Mesenchymal stem cell (in vitro differentiated cells and primary cell): ENCODE measurements at regions not wholly inside any gene's neighbourhood (a gene's known extent, or its start where the extent isn't known, plus 50 kb on each side); places are given as distances from the start of the nearest gene placed in this dataset.

Source experiments
- DNase-seq: peaks from one replicate; pipeline ENCODE4 v3.0.0-alpha.2; 2013
- H2AFZ ChIP-seq: one replicate; pipeline ENCODE4 v1.6.1; 2013; ENCODE audit warnings: low read depth, mild to moderate bottlenecking, control low read depth, inconsistent platforms, low read length, moderate library complexity
- H2AK5ac ChIP-seq: 2 replicates; pipeline ENCODE4 v1.6.1; 2013; ENCODE audit warnings: low read length, moderate library complexity, mild to moderate bottlenecking, inconsistent platforms; ENCODE audit not compliant: severe bottlenecking
- H2BK120ac ChIP-seq: one replicate; pipeline ENCODE4 v1.6.1; 2013; ENCODE audit warnings: low read depth, mild to moderate bottlenecking, inconsistent platforms, low read length, moderate library complexity
- H2BK12ac ChIP-seq, 2 experiments: one replicate each; pipeline ENCODE4 v1.6.1; 2013; ENCODE audit warnings: inconsistent platforms in 2 of 2, low read length in 2 of 2, mild to moderate bottlenecking in 2 of 2, moderate library complexity in 2 of 2, control low read depth in 1 of 2
- H2BK15ac ChIP-seq: one replicate; pipeline ENCODE4 v1.6.1; 2013; ENCODE audit warnings: mild to moderate bottlenecking, low read depth, inconsistent platforms; ENCODE audit not compliant: poor library complexity, severe bottlenecking
- H2BK5ac ChIP-seq: 2 replicates; pipeline ENCODE4 v1.6.1; 2013; ENCODE audit warnings: low read depth, mild to moderate bottlenecking, low read length, control low read depth, inconsistent platforms; ENCODE audit not compliant: poor library complexity, severe bottlenecking
- H3K14ac ChIP-seq, 2 experiments: one replicate each; pipeline ENCODE4 v1.6.1; 2013; ENCODE audit warnings: inconsistent platforms in 2 of 2, low read length in 2 of 2, control low read depth in 1 of 2, mild to moderate bottlenecking in 1 of 2, moderate library complexity in 1 of 2
- H3K18ac ChIP-seq, 2 experiments: one replicate each; pipeline ENCODE4 v1.6.1; 2013; ENCODE audit warnings: inconsistent platforms in 2 of 2, low read length in 2 of 2, control low read depth in 1 of 2, low read depth in 1 of 2, mild to moderate bottlenecking in 1 of 2
- H3K23ac ChIP-seq, 2 experiments: one replicate each; pipeline ENCODE4 v1.6.1; 2013; ENCODE audit warnings: inconsistent platforms in 2 of 2, low read length in 2 of 2, mild to moderate bottlenecking in 2 of 2, moderate library complexity in 2 of 2, control low read depth in 1 of 2
- H3K27ac ChIP-seq: 2 replicates; pipeline ENCODE4 v1.5.1; 2013; ENCODE audit warnings: mild to moderate bottlenecking, moderate library complexity, low read length, control low read depth, inconsistent platforms; ENCODE audit not compliant: poor library complexity, severe bottlenecking
- H3K27me3 ChIP-seq, 2 experiments: 2 replicates each; pipeline versions ENCODE4 v1.6.1 to v1.7.0; 2013; ENCODE audit warnings: low read length in 2 of 2, mild to moderate bottlenecking in 2 of 2, moderate library complexity in 2 of 2, control low read depth in 1 of 2, inconsistent platforms in 1 of 2; ENCODE audit not compliant: control insufficient read depth in 1 of 2, insufficient read depth in 1 of 2
- H3K36me3 ChIP-seq, 2 experiments: 2 replicates each; pipeline versions ENCODE4 v1.6.1 to v1.7.0; 2013; ENCODE audit warnings: low read length in 2 of 2, control low read depth in 1 of 2, inconsistent platforms in 1 of 2, low read depth in 1 of 2, mild to moderate bottlenecking in 1 of 2; ENCODE audit not compliant: insufficient read depth in 2 of 2, control insufficient read depth in 1 of 2
- H3K4ac ChIP-seq, 2 experiments: one replicate each; pipeline ENCODE4 v1.6.1; 2013; ENCODE audit warnings: inconsistent platforms in 2 of 2, low read length in 2 of 2, mild to moderate bottlenecking in 2 of 2, moderate library complexity in 2 of 2, control low read depth in 1 of 2, low read depth in 1 of 2
- H3K4me1 ChIP-seq: 2 replicates; pipeline ENCODE4 v1.6.1; 2013; ENCODE audit warnings: low read depth, low read length, control low read depth; ENCODE audit not compliant: control insufficient read depth, insufficient read depth
- H3K4me2 ChIP-seq: 2 replicates; pipeline ENCODE4 v1.6.1; 2013; ENCODE audit warnings: low read length, mild to moderate bottlenecking, inconsistent platforms; ENCODE audit not compliant: poor library complexity, severe bottlenecking
- H3K4me3 ChIP-seq, 2 experiments: 2 replicates each; pipeline versions ENCODE4 v1.5.1 to v1.7.0; 2013; ENCODE audit warnings: low read length in 2 of 2, mild to moderate bottlenecking in 2 of 2, control low read depth in 1 of 2, low read depth in 1 of 2; ENCODE audit not compliant: insufficient read depth in 1 of 2
- H3K79me1 ChIP-seq: replicated peaks from 2 replicates; pipeline ENCODE4 v1.6.1; 2013; ENCODE audit warnings: mild to moderate bottlenecking, control low read depth, low read length, inconsistent platforms; ENCODE audit not compliant: poor library complexity, severe bottlenecking
- H3K9ac ChIP-seq: 2 replicates; pipeline ENCODE4 v1.7.0; 2013; ENCODE audit warnings: mild to moderate bottlenecking, low read length, moderate library complexity
- H3K9me3 ChIP-seq: 2 replicates; pipeline ENCODE4 v1.7.0; 2013; ENCODE audit warnings: mild to moderate bottlenecking, low read length; ENCODE audit not compliant: control insufficient read depth
- H4K8ac ChIP-seq: one replicate; pipeline ENCODE4 v1.6.1; 2013; ENCODE audit warnings: inconsistent platforms, mild to moderate bottlenecking, low read length, moderate library complexity
- H4K91ac ChIP-seq: one replicate; pipeline ENCODE4 v1.6.1; 2013; ENCODE audit warnings: mild to moderate bottlenecking, low read length, inconsistent platforms
- WGBS: methylation state at CpG from one replicate; pipeline ENCODE4 v1.1.7; 2013; ENCODE audit warnings: mixed read lengths; 5-methylcytosine and 5-hydroxymethylcytosine counted together

GRCh38 chr19:30631033-30631370 is 258.8 kb downstream of the ZNF536 start:
- Histone ChIP-seq H3K9ac (no peak overlapping the region), H3K18ac (no peak overlapping the region), H3K4me3 (no peak overlapping the region), H2BK120ac (no peak overlapping the region), H3K14ac (no peak overlapping the region), H3K79me1 (no peaks in the 10 kb centered on the region), H4K91ac (no peak overlapping the region), H2BK5ac (no peak overlapping the region), H3K27me3 (peaks cover 0 to 15% of the 10 kb centered on the region in 2 experiments), H3K4ac (no peak overlapping the region), H2AK5ac (no peak overlapping the region), H4K8ac (no peak overlapping the region), H3K36me3 (no peaks in the 10 kb centered on the region), H2BK15ac (no peak overlapping the region), H3K23ac (no peak overlapping the region), H3K4me2 (no peak overlapping the region), H2AFZ (no peak overlapping the region), H3K4me1 (no peaks in the 10 kb centered on the region), H3K27ac (no peak overlapping the region), H3K9me3 (no peaks in the 10 kb centered on the region), H2BK12ac (no peak overlapping the region)
- DNase-seq: no peak
- 85% methylated on average over 12 of the region's 12 CpGs for WGBS

GRCh38 chr19:30630289-30631032 is 258.3 kb downstream of the ZNF536 start:
- H2AFZ ChIP-seq: no peak overlapping the region
- no peak overlapping the region for H2BK12ac ChIP-seq
- H3K18ac ChIP-seq: no peak overlapping the region
- H2AK5ac ChIP-seq: no peak overlapping the region
- H3K27ac ChIP-seq: no peak overlapping the region
- H3K4me1 ChIP-seq: no peaks in the 10 kb centered on the region
- DNase-seq: no peak
- WGBS: 71% methylated on average over 13 of the region's 14 CpGs
- H2BK120ac ChIP-seq: no peak overlapping the region
- H3K36me3 ChIP-seq: no peaks in the 10 kb centered on the region
- no peak overlapping the region for H3K9ac ChIP-seq
- H3K4ac ChIP-seq: no peak overlapping the region
- H4K8ac ChIP-seq: no peak overlapping the region
- no peak overlapping the region for H3K4me2 ChIP-seq
- no peak overlapping the region for H3K23ac ChIP-seq
- H3K9me3 ChIP-seq: no peaks in the 10 kb centered on the region
- no peaks in the 10 kb centered on the region for H3K79me1 ChIP-seq
- H3K14ac ChIP-seq: no peak overlapping the region
- H3K4me3 ChIP-seq: no peak overlapping the region
- peaks cover 0 to 10% of the 10 kb centered on the region in 2 experiments for H3K27me3 ChIP-seq
- no peak overlapping the region for H2BK15ac ChIP-seq
- no peak overlapping the region for H2BK5ac ChIP-seq
- no peak overlapping the region for H4K91ac ChIP-seq

- no peak overlapping the region for H2AK5ac ChIP-seq
- no peak overlapping the region for H3K4me3 ChIP-seq
- no peaks in the 10 kb centered on the region for H3K36me3 ChIP-seq
- H3K27ac ChIP-seq: no peak overlapping the region
- H3K9me3 ChIP-seq: no peaks in the 10 kb centered on the region
- no peak overlapping the region for H3K23ac ChIP-seq
- H3K9ac ChIP-seq: no peak overlapping the region
- no peak overlapping the region for H3K4me2 ChIP-seq
- no peak overlapping the region for H3K14ac ChIP-seq
- no peak overlapping the region for H4K8ac ChIP-seq
- no peaks in the 10 kb centered on the region for H3K79me1 ChIP-seq
- no peak overlapping the region for H2BK120ac ChIP-seq
- no peak overlapping the region for H2BK12ac ChIP-seq
- H3K18ac ChIP-seq: no peak overlapping the region
- no peak overlapping the region for H3K4ac ChIP-seq
- no peak overlapping the region for H2BK15ac ChIP-seq
- H2AFZ ChIP-seq: no peak overlapping the region
- H3K27me3 ChIP-seq: peaks cover 0 to 7% of the 10 kb centered on the region in 2 experiments
- no peak overlapping the region for H2BK5ac ChIP-seq
- 81% methylated on average over 5 of the region's 5 CpGs for WGBS
- no peaks in the 10 kb centered on the region for H3K4me1 ChIP-seq
- no peak for DNase-seq
- H4K91ac ChIP-seq: no peak overlapping the region
These were observed 256.9 kb downstream of the ZNF536 start for GRCh38 chr19:30629086-30629485.

- WGBS: 90% methylated on average over 19 of the region's 19 CpGs
- Histone ChIP-seq H4K8ac (no peak overlapping the region), H3K27ac (no peak overlapping the region), H3K79me1 (no peaks in the 10 kb centered on the region), H3K4me1 (no peaks in the 10 kb centered on the region), H2BK5ac (no peak overlapping the region), H3K14ac (no peak overlapping the region), H2AFZ (no peak overlapping the region), H2BK15ac (no peak overlapping the region), H3K36me3 (no peaks in the 10 kb centered on the region), H2BK12ac (no peak overlapping the region), H2BK120ac (no peak overlapping the region), H3K4me3 (no peak overlapping the region), H3K4ac (no peak overlapping the region), H3K18ac (no peak overlapping the region), H3K4me2 (no peak overlapping the region), H3K23ac (no peak overlapping the region), H2AK5ac (no peak overlapping the region), H3K27me3 (peaks cover 0 to 7% of the 10 kb centered on the region in 2 experiments), H3K9me3 (peaks cover 10% of the 10 kb centered on the region), H4K91ac (no peak overlapping the region), H3K9ac (no peak overlapping the region)
- DNase-seq: no peak
These were observed 254.4 kb downstream of the ZNF536 start for GRCh38 chr19:30626626-30626966.
